ENCODE measurements at regions not wholly inside any gene's neighbourhood (a gene's known extent, or its start where the extent isn't known, plus 50 kb on each side); places are given as distances from the start of the nearest gene placed in this dataset.

DNA sequence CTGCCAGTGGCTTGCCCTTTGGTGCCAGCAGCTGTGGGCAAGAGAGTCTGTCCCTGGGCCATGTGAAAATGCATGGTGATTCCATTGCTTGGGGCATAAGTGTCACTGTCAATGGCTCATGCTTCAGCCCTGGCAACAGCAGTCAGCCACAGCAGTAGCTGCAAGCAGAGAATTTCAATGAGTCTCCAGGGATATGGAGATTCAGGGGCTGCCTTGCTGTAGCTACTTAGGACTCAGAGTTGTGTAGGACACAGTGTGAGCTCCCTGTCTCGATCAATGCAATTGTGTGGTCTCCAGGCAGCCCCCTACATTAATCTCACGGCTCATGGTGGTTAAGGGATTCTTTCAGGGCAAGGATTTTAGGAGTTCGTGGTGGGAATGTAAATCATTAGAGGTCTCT, 126.3 kb upstream of the STARD3NL start:
- Mint-ChIP-seq H3K27me3 (peaks cover 8 to 19% of the 10 kb centered on the region in 2 donors), H3K27ac (no peak overlapping the region), H3K4me1 (ENCODE audit: low read depth in 2 of 2) (no peaks in the 10 kb centered on the region), H3K4me3 (no peak overlapping the region), H3K36me3 (peaks cover 5% of the 10 kb centered on the region), H3K9me3 (no peaks in the 10 kb centered on the region)
- ATAC-seq (no peak), DNase-seq (ENCODE audit: low spot score) (no peak)

DNA sequence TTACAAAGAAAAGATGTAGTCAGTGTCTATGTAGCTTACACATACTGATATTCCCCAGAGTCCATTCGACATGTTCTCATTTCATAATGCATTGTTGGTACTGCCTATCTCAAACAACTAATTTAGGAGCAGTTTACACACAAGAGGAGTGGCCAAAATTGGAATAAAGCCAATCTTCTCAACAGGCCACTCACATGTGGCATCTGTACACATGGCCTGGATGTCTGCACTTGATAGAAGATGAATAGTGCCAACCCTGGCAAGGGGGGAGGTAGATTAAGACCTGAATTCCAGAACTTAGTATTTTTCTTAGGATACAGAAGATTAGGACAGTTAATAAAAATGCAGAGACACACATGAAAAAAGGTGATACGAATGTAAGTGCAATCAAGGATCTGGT, 125.3 kb upstream of the STARD3NL start:
- H3K36me3 Mint-ChIP-seq = peaks cover 5% of the 10 kb centered on the region
- ATAC-seq = no peak
- H3K4me1 Mint-ChIP-seq (ENCODE audit: low read depth in 2 of 2) = no peaks in the 10 kb centered on the region
- H3K27me3 Mint-ChIP-seq = peaks cover 7 to 16% of the 10 kb centered on the region in 2 donors
- no peaks in the 10 kb centered on the region for H3K9me3 Mint-ChIP-seq
- no peak overlapping the region for H3K27ac Mint-ChIP-seq
- no peak for DNase-seq (ENCODE audit: low spot score)
- H3K4me3 Mint-ChIP-seq = no peak overlapping the region

- no peaks in the 10 kb centered on the region for H3K4me1 Mint-ChIP-seq (ENCODE audit: low read depth in 2 of 2)
- H3K36me3 Mint-ChIP-seq = peaks cover 2% of the 10 kb centered on the region
- H3K27me3 Mint-ChIP-seq = peaks cover 4 to 10% of the 10 kb centered on the region in 2 donors
- DNase-seq (ENCODE audit: low spot score) = no peak
- no peak overlapping the region for H3K27ac Mint-ChIP-seq
- H3K9me3 Mint-ChIP-seq = no peaks in the 10 kb centered on the region
- no peak for ATAC-seq
- H3K4me3 Mint-ChIP-seq = no peak overlapping the region
Measured at GRCh38 chr7:38054199-38054598, 123.8 kb upstream of the STARD3NL start.

GRCh38 chr7:38057829-38058228, 120.2 kb upstream of the STARD3NL start:
- no peak for ATAC-seq
- Mint-ChIP-seq H3K4me1 (ENCODE audit: low read depth in 2 of 2) (no peaks in the 10 kb centered on the region), H3K9me3 (no peaks in the 10 kb centered on the region)

DNA sequence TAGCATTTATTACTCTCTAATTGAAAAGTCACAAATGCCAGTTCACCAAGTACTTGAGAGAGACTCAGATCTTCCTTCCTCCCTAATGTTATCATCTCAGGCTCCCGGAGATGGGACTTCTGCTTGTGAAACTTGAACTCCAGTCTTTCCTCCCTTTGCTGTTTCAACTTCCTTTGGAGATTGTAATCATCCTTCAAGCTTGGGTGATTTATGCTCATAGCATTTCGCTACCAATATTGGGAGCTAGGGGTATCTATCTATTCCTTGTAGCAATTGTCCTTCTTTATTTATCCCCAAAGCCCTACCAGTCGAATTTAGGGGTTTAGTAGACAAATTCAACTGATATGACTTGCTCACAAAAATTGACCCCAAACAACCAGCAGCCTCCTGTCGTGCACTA, 117.9 kb upstream of the STARD3NL start:
- Mint-ChIP-seq H3K27me3 (peaks cover 8 to 21% of the 10 kb centered on the region in 2 donors), H3K27ac (no peak overlapping the region), H3K9me3 (no peaks in the 10 kb centered on the region), H3K4me3 (no peak overlapping the region), H3K36me3 (no peaks in the 10 kb centered on the region), H3K4me1 (ENCODE audit: low read depth in 2 of 2) (no peaks in the 10 kb centered on the region)
- ATAC-seq (no peak), DNase-seq (ENCODE audit: low spot score) (no peak)

More at GRCh38 chr7:38057829-38058228, 120.2 kb upstream of the STARD3NL start:
- peaks cover 11 to 23% of the 10 kb centered on the region in 2 donors for H3K27me3 Mint-ChIP-seq
- DNase-seq (ENCODE audit: low spot score) = no peak
- H3K36me3 Mint-ChIP-seq = no peaks in the 10 kb centered on the region
- no peak overlapping the region for H3K4me3 Mint-ChIP-seq
- H3K27ac Mint-ChIP-seq = no peak overlapping the region

DNA sequence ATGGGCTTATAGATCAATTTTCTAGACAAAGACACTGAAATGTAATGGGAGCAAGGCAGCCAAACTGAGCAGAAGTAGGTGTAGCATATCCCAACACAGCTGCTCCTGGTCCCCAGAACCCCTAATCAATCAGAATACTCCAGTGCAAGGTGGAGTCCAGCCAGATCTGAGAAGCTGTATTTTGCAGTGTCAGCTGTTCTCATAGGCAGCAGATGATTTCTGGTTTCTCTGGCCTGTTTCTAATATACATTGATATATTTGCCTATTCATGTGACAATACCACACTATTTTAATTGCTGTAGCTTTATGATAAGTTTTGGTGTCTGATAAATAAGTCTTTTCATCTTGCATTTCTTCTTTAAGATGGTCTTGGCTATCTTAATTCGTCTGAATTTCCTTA, 117.4 kb upstream of the STARD3NL start:
- no peak for ATAC-seq

DNA sequence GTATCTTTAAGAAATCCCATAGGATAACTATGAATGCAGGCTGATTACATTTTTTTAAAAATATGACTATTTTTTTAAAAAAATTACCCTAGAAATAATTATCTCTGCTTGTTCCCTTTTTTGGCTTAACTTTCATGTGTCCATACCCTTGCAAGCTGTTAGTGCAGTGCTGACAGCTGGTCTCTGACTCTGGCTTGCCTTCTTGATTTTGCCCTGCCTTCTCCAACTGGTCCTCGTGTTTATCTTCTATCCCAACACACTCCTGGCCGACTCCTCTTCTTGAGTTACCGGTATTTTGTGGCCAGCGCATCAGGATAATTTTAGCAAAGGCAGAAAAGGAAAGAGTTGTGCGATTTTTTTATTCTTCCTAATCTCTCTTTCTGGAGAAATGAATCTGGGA, 111.7 kb upstream of the STARD3NL start:
- Mint-ChIP-seq H3K27ac (no peak overlapping the region), H3K27me3 (peaks cover 6 to 38% of the 10 kb centered on the region in 2 donors), H3K36me3 (no peaks in the 10 kb centered on the region), H3K9me3 (no peaks in the 10 kb centered on the region), H3K4me1 (ENCODE audit: low read depth in 2 of 2) (no peaks in the 10 kb centered on the region), H3K4me3 (no peak overlapping the region)
- DNase-seq (ENCODE audit: low spot score) (no peak), ATAC-seq (no peak)

More for the DNA sequence above, 117.4 kb upstream of the STARD3NL start:
- Mint-ChIP-seq H3K4me1 (ENCODE audit: low read depth in 2 of 2) (no peaks in the 10 kb centered on the region), H3K27me3 (peaks cover 8 to 21% of the 10 kb centered on the region in 2 donors), H3K4me3 (no peak overlapping the region), H3K9me3 (no peaks in the 10 kb centered on the region), H3K27ac (no peak overlapping the region), H3K36me3 (no peaks in the 10 kb centered on the region)
- DNase-seq (ENCODE audit: low spot score) = no peak

- DNase-seq (ENCODE audit: low spot score) = no peak
- no peak for ATAC-seq
- H3K27me3 Mint-ChIP-seq = peaks cover 8 to 37% of the 10 kb centered on the region in 2 donors
- no peaks in the 10 kb centered on the region for H3K36me3 Mint-ChIP-seq
- H3K27ac Mint-ChIP-seq = no peak overlapping the region
- no peak overlapping the region for H3K4me3 Mint-ChIP-seq
- H3K4me1 Mint-ChIP-seq (ENCODE audit: low read depth in 2 of 2) = no peaks in the 10 kb centered on the region
- H3K9me3 Mint-ChIP-seq = no peaks in the 10 kb centered on the region
Measured at GRCh38 chr7:38068461-38068860, 109.6 kb upstream of the STARD3NL start.

DNA sequence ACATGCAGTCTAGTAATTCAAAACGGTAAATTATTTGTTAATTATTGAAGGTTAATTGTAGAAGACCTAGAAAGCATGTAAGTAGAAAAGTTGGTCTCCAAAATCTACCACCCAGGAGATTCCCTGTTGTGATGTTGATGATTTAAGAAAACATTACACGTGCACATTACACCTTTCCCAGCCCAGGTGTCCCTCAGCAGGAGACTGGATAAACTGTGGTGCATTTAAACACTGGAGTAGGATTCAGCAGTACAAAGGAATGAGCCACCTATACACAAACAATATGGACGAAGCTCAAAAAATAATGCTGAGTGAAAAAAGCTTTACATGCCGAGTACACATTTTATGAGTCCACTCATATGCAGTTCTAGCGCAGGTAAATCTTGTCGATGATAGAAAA, 109.0 kb upstream of the STARD3NL start:
- Mint-ChIP-seq H3K4me1 (ENCODE audit: low read depth in 2 of 2) (no peaks in the 10 kb centered on the region), H3K36me3 (no peaks in the 10 kb centered on the region), H3K9me3 (no peaks in the 10 kb centered on the region), H3K27ac (no peak overlapping the region), H3K27me3 (peaks cover 12 to 40% of the 10 kb centered on the region in 2 donors), H3K4me3 (no peak overlapping the region)
- ATAC-seq = no peak
- DNase-seq (ENCODE audit: low spot score) = no peak

GRCh38 chr7:38070718-38071117, 107.3 kb upstream of the STARD3NL start:
- Mint-ChIP-seq H3K9me3 (no peaks in the 10 kb centered on the region), H3K27me3 (peaks cover 21 to 56% of the 10 kb centered on the region in 2 donors), H3K27ac (no peak overlapping the region), H3K36me3 (no peaks in the 10 kb centered on the region), H3K4me1 (ENCODE audit: low read depth in 2 of 2) (no peaks in the 10 kb centered on the region), H3K4me3 (no peak overlapping the region)
- ATAC-seq (no peak), DNase-seq (ENCODE audit: low spot score) (no peak)

DNA sequence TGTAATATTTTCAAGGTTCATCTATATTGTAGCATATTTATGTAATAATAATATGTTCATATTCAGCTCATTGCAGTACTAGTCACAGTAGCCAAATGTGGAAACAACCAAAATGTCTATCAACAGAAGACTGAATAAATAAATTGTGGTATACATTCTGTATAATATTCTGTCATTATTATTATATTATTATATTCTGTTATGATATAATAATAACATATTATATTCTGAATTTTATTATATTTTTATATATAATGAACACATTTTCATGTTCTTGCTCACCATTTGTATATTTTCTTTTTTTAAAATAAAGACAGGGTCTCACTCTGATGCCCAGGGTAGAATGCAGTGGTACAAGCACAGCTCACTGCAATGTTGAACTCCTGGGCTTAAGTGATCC, 91.2 kb upstream of the STARD3NL start:
- H3K4me3 Mint-ChIP-seq = no peak overlapping the region
- ATAC-seq = no peak

DNA sequence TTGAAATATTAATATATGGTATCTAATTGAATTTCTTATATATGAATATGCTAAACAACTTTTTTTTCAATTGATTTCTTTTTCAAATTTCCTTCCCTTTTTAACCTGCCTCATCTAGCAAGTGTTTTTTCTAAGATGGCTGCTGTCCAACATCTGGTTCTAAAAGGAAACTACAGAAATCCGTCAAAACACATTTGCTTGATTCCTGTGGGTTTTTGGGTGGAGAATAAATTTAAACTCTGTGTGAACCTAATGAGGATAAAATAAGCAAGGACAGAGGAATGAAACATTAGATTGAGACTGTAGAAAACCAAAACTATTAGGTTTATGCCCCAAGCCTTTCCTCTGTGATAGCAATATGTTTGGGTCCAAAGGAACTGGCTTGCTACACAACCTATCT, 75.5 kb upstream of the STARD3NL start:
- Mint-ChIP-seq H3K36me3 (no peaks in the 10 kb centered on the region), H3K4me3 (no peak overlapping the region), H3K27ac (no peak overlapping the region), H3K27me3 (peaks cover 0 to 6% of the 10 kb centered on the region in 2 donors), H3K9me3 (no peaks in the 10 kb centered on the region), H3K4me1 (ENCODE audit: low read depth in 2 of 2) (peaks cover 0 to under 1% of the 10 kb centered on the region in 2 donors)
- ATAC-seq (no peak), DNase-seq (ENCODE audit: low spot score) (no peak)

More for the DNA sequence above, 91.2 kb upstream of the STARD3NL start:
- Mint-ChIP-seq H3K4me1 (ENCODE audit: low read depth in 2 of 2) (no peaks in the 10 kb centered on the region), H3K9me3 (no peaks in the 10 kb centered on the region), H3K27me3 (peaks cover 20 to 24% of the 10 kb centered on the region in 2 donors), H3K27ac (no peak overlapping the region), H3K36me3 (no peaks in the 10 kb centered on the region)
- DNase-seq (ENCODE audit: low spot score) = no peak

DNA sequence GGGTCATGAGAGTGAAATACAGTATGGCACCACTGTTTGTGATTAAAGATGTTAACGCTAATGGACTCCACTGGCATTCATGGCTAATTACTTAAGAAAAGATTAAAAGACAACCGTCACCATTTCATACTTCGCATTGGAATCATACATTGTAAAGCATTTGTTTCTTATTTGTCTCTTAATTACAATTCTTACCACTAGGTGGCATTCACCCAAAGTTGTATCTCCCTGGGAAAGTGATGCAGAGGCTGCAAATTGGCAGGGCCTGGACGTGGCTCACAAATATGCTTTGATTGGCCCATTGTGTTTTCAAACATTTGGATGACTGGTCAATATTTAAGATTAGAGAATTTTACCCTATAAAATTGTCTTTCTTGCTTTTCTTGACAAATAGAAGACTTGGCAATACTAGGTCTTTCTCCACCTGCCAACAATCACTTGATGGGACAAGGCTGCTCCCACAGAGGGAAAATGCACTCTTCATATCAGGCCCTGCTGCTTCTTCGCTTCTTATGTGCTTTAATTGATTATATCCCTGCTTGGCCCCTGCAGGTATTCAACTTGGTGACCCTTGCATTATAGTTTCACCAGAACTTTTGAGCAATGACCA, 72.1 kb upstream of the STARD3NL start:
- ATAC-seq (no peak), DNase-seq (ENCODE audit: low spot score) (no peak)
- H3K27ac Mint-ChIP-seq = no peak overlapping the region
- no peaks in the 10 kb centered on the region for H3K36me3 Mint-ChIP-seq
- H3K27me3 Mint-ChIP-seq = peaks cover 0 to 6% of the 10 kb centered on the region in 2 donors
- peaks cover 0 to 7% of the 10 kb centered on the region in 2 donors for H3K4me1 Mint-ChIP-seq (ENCODE audit: low read depth in 2 of 2)
- no peak overlapping the region for H3K4me3 Mint-ChIP-seq
- H3K9me3 Mint-ChIP-seq = no peaks in the 10 kb centered on the region

GRCh38 chr7:38107486-38107893, 70.6 kb upstream of the STARD3NL start:
- Mint-ChIP-seq H3K27ac (no peak overlapping the region), H3K4me3 (no peak overlapping the region), H3K36me3 (no peaks in the 10 kb centered on the region), H3K27me3 (peaks cover 0 to 6% of the 10 kb centered on the region in 2 donors), H3K4me1 (ENCODE audit: low read depth in 2 of 2) (peaks cover 0 to 7% of the 10 kb centered on the region in 2 donors), H3K9me3 (no peaks in the 10 kb centered on the region)
- DNase-seq (ENCODE audit: low spot score) = peak; percentile 72
- ATAC-seq = peak; percentile 76 to 84

DNA sequence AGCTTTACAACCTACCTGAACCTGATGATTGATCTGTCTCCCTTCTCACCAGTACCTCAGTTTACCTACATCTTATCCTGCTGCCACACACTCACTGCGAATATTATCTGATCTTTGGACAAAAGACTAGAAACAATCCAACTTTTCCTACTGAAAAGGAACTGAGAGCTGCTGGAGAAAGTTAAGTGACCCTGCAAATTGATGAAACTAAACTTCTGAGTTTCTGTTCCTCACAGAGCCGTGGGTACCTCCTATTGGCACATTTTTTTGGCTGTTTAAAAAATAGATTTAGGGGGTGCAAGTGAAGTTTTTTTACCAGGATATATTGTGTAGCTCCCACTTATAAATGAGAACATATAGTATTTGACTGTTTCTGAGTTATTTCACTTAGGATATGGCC, 66.0 kb upstream of the STARD3NL start:
- Mint-ChIP-seq H3K9me3 (no peaks in the 10 kb centered on the region), H3K4me1 (ENCODE audit: low read depth in 2 of 2) (peaks cover 0 to 7% of the 10 kb centered on the region in 2 donors), H3K27ac (no peak overlapping the region), H3K36me3 (peaks cover 5% of the 10 kb centered on the region), H3K27me3 (peaks cover 5 to 9% of the 10 kb centered on the region in 2 donors), H3K4me3 (no peak overlapping the region)
- ATAC-seq = no peak
- no peak for DNase-seq (ENCODE audit: low spot score)
